Endothelial cell (in vitro differentiated cells): ENCODE measurements at regions not wholly inside any gene's neighbourhood (a gene's known extent, or its start where the extent isn't known, plus 50 kb on each side); places are given as distances from the start of the nearest gene placed in this dataset.

Source experiments
- DNase-seq: peaks from one replicate; pipeline ENCODE4 v3.0.0; 2021; ENCODE audit warnings: low spot score
- H3K27ac Mint-ChIP-seq: one replicate; pipeline ENCODE4 v1.8.0; 2021; ENCODE audit warnings: mixed read lengths, inconsistent platforms; ENCODE audit not compliant: unreplicated experiment
- H3K27me3 Mint-ChIP-seq: one replicate; pipeline ENCODE4 v1.8.0; 2021; ENCODE audit warnings: mild to moderate bottlenecking, moderate library complexity, mixed read lengths, inconsistent platforms; ENCODE audit not compliant: unreplicated experiment
- H3K36me3 Mint-ChIP-seq: one replicate; pipeline ENCODE4 v1.8.0; 2021; ENCODE audit warnings: mild to moderate bottlenecking, low read depth, mixed read lengths, inconsistent platforms; ENCODE audit not compliant: unreplicated experiment
- H3K4me1 Mint-ChIP-seq: one replicate; pipeline ENCODE4 v1.8.0; 2021; ENCODE audit warnings: mild to moderate bottlenecking, mixed read lengths, inconsistent platforms; ENCODE audit not compliant: unreplicated experiment
- H3K4me3 Mint-ChIP-seq: one replicate; pipeline ENCODE4 v1.8.0; 2021; ENCODE audit warnings: mild to moderate bottlenecking, mixed read lengths, inconsistent platforms; ENCODE audit not compliant: unreplicated experiment
- H3K9me3 Mint-ChIP-seq: one replicate; pipeline ENCODE4 v1.8.0; 2021; ENCODE audit warnings: mixed read lengths, inconsistent platforms; ENCODE audit not compliant: unreplicated experiment
- TF ChIP-seq, protein P1 (sequence below): fragments of 200-600 bp; sonication (generic); IDR thresholded peaks from one replicate; pipeline ENCODE4 v1.5.0; 2021; ENCODE audit warnings: antibody characterized with exemption; ENCODE audit not compliant: unreplicated experiment

DNA sequence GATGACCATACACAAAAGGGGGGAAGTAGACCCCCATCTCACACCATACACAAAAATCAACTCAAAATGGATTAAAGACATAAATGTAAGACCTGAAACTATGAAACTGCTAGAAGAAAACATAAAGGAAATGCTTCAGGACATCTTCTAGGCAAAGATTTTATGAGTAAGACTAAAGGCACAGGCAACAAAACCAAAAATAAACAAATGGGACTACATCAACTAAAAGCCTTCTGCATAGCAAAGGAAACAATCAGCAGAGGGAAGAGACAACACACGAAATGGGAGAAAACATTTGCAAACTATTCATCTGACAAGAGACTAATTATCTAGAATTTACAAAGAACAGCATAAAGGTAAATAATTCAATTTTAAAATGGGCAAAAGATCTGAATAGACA, 152.1 kb downstream of the AXIN2 start:
- Mint-ChIP-seq H3K36me3 (peaks cover 3% of the 10 kb centered on the region), H3K27ac (no peak overlapping the region), H3K4me1 (no peaks in the 10 kb centered on the region), H3K9me3 (no peaks in the 10 kb centered on the region), H3K4me3 (no peak overlapping the region), H3K27me3 (no peaks in the 10 kb centered on the region)
- TF ChIP-seq, protein P1, sequence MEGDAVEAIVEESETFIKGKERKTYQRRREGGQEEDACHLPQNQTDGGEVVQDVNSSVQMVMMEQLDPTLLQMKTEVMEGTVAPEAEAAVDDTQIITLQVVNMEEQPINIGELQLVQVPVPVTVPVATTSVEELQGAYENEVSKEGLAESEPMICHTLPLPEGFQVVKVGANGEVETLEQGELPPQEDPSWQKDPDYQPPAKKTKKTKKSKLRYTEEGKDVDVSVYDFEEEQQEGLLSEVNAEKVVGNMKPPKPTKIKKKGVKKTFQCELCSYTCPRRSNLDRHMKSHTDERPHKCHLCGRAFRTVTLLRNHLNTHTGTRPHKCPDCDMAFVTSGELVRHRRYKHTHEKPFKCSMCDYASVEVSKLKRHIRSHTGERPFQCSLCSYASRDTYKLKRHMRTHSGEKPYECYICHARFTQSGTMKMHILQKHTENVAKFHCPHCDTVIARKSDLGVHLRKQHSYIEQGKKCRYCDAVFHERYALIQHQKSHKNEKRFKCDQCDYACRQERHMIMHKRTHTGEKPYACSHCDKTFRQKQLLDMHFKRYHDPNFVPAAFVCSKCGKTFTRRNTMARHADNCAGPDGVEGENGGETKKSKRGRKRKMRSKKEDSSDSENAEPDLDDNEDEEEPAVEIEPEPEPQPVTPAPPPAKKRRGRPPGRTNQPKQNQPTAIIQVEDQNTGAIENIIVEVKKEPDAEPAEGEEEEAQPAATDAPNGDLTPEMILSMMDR: no peak
- no peak for DNase-seq

DNA sequence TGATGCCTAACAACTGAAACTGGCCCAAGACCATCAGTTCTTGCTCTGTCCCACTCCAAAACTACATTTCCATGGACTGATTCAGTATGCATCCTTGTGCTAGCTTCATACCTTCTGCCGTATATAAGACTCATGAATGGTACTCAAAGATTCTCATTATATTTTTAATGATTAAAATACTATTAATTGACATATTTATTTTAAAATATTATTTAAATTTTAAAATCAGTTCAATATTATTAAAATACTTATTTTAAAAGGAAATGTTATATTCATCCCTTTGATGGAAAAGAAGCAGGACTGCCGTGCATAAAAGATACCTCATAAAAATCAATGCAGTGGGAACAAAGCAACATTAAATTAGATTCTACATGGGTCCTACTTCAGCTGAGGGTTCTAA, 153.4 kb downstream of the AXIN2 start:
- no peaks in the 10 kb centered on the region for H3K4me1 Mint-ChIP-seq
- no peak for DNase-seq
- H3K27me3 Mint-ChIP-seq: no peaks in the 10 kb centered on the region
- H3K4me3 Mint-ChIP-seq: no peak overlapping the region
- H3K9me3 Mint-ChIP-seq: no peaks in the 10 kb centered on the region
- no peak overlapping the region for H3K27ac Mint-ChIP-seq
- TF ChIP-seq, protein P1: no peak
- peaks cover 3% of the 10 kb centered on the region for H3K36me3 Mint-ChIP-seq

DNA sequence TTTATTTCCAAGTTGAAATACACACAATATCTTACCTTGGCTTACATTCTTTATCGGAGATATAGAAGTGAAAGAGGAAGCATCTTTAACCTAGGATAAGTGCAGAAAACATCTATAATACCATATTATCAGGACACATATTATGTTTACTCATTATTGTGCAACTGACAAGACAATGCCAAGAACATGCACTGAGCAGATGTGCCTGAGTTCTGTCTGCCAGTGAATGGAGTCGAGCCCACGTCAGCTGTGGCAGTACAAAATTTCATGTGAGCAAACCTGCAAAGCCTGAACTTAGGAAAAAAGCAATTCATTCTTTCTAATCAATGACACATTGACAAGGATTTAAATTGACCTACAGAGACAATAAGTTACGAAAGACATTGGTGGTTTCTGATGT, 154.4 kb downstream of the AXIN2 start:
- Mint-ChIP-seq H3K4me3 (no peak overlapping the region), H3K4me1 (no peaks in the 10 kb centered on the region), H3K9me3 (no peaks in the 10 kb centered on the region), H3K27ac (no peak overlapping the region), H3K27me3 (no peaks in the 10 kb centered on the region), H3K36me3 (no peaks in the 10 kb centered on the region)
- TF ChIP-seq, protein P1: no peak
- no peak for DNase-seq

DNA sequence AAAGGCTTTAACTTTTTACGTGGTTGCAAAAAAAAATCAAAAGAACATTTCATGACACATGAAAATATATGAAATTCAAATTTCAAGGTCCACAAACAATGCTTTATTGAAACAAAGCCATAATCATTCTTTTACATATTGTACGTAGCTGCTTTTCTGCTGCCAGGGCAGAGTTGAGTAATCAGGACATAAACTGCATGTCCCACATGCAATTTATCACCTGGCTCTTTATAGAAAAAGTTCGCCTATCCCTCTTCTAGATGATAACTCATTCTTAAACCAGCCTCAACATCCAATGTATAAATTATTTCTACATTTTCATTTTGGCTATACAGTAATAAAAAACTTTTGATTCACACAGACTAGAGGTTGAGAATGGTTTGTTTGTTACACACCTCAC, 154.9 kb downstream of the AXIN2 start:
- Mint-ChIP-seq H3K4me3 (no peak overlapping the region), H3K9me3 (no peaks in the 10 kb centered on the region), H3K36me3 (no peaks in the 10 kb centered on the region), H3K4me1 (no peaks in the 10 kb centered on the region), H3K27me3 (no peaks in the 10 kb centered on the region), H3K27ac (no peak overlapping the region)
- TF ChIP-seq, protein P1: no peak
- DNase-seq: no peak

DNA sequence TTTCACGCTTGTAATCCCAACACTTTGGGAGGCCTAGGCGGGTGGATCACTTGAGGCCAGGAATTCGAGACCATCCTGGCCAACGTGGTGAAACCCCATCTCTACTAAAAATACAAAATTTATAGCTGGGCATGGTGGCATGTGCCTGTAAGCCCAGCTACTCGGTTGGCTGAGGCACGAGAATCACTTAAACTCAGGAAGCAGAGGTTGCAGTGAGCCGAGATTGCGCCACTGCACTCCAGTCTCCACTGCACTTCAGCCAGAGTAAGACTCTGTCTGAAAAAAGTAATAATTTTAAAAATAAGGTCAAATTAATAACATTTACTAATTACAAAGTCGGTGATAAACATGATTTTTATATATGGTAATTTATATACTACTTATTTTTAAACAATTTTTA, 155.9 kb downstream of the AXIN2 start:
- Mint-ChIP-seq H3K36me3 (no peaks in the 10 kb centered on the region), H3K27me3 (no peaks in the 10 kb centered on the region), H3K27ac (no peak overlapping the region), H3K9me3 (no peaks in the 10 kb centered on the region), H3K4me1 (no peaks in the 10 kb centered on the region), H3K4me3 (no peak overlapping the region)
- no peak for DNase-seq
- TF ChIP-seq, protein P1: no peak
